Gastrocnemius medialis (tissue), 4 donors: ENCODE measurements at regions not wholly inside any gene's neighbourhood (a gene's known extent, or its start where the extent isn't known, plus 50 kb on each side); places are given as distances from the start of the nearest gene placed in this dataset.

ENCODE experiments used
- ATAC-seq, 2 donors: fragments of 150-250 bp; one replicate each; pipeline ENCODE4 v1.9.1; 2016
- DNase-seq, 2 donors: peaks; one replicate each; pipeline ENCODE4 v3.0.0-alpha.2; 2019
- H3K27ac ChIP-seq, 4 donors: fragments of 200-600 bp; sonication (generic); 1 replicate in 1 of 4; 2 replicates in 3 of 4; pipeline ENCODE4 v1.5.1; 2016 to 2018; ENCODE audit warnings: mild to moderate bottlenecking in 2 of 4, moderate library complexity in 1 of 4
- H3K27me3 ChIP-seq, 3 donors: fragments of 200-600 bp; sonication (generic) in 2 of 3; 1 replicate in 1 of 3; 2 replicates in 2 of 3; pipeline versions ENCODE4 v1.5.1 to v1.6.0; 2016 to 2019; ENCODE audit warnings: mild to moderate bottlenecking in 1 of 3, moderate library complexity in 1 of 3
- H3K36me3 ChIP-seq, 2 donors: fragments of 200-600 bp; sonication (generic) in 1 of 2; one replicate each; pipeline ENCODE4 v1.5.1; 2017 to 2018
- H3K4me1 ChIP-seq, 2 donors: fragments of 200-600 bp; sonication (generic) in 1 of 2; one replicate each; pipeline ENCODE4 v1.5.1; 2016 to 2017; ENCODE audit warnings: mild to moderate bottlenecking in 2 of 2
- H3K4me3 ChIP-seq, 4 donors: fragments of 200-600 bp; sonication (generic) in 3 of 4; 1 replicate in 1 of 4; 2 replicates in 3 of 4; pipeline ENCODE4 v1.5.1; 2016 to 2019; ENCODE audit warnings: mild to moderate bottlenecking in 2 of 4
- H3K9me3 ChIP-seq, 3 donors: fragments of 200-600 bp; sonication (generic) in 2 of 3; 1 replicate in 1 of 3; 2 replicates in 2 of 3; pipeline ENCODE4 v1.5.1; 2016 to 2019
- POLR2A ChIP-seq, 2 donors: fragments of 450-650 bp; IDR thresholded peaks; one replicate each; pipeline ENCODE4 v1.6.1; 2017; ENCODE audit warnings: antibody characterized with exemption in 2 of 2, mild to moderate bottlenecking in 2 of 2, moderate library complexity in 2 of 2
- in situ Hi-C, 4 donors: fragments of 200-750 bp; cut with MboI; loops; one replicate each; pipeline versions ENCODE4 v1.15.0 to v1.8.0; 2017; ENCODE audit warnings: low sequenced_read_pairs in 4 of 4
- intact Hi-C: fragments of 100-400 bp; cut with DNase I; formaldehyde crosslinking; loops from one replicate; pipeline ENCODE4 v1.15.1; 2023; ENCODE audit warnings: low total_unique reads
- TF ChIP-seq, protein P1 (sequence below), 5 experiments: fragments of 450-650 bp in 3 of 5; fragments of 200-600 bp in 2 of 5; sonication (generic) in 2 of 5; IDR thresholded peaks in 4 of 5; conservative IDR thresholded peaks in 1 of 5; 1 replicate in 4 of 5; 2 replicates in 1 of 5; pipeline ENCODE4 v1.5.1; 2016 to 2019; ENCODE audit warnings: antibody characterized with exemption in 5 of 5, mild to moderate bottlenecking in 3 of 5, moderate library complexity in 3 of 5

GRCh38 chr1:190019717-190020116, 457.9 kb downstream of the BRINP3 start:
- Histone ChIP-seq H3K4me1 (no peaks in the 10 kb centered on the region), H3K27ac (no peak overlapping the region), H3K4me3 (no peak overlapping the region), H3K27me3 (no peaks in the 10 kb centered on the region), H3K36me3 (no peaks in the 10 kb centered on the region), H3K9me3 (no peaks in the 10 kb centered on the region)
- intact Hi-C loops = no loop called here
- TF ChIP-seq, protein P1, sequence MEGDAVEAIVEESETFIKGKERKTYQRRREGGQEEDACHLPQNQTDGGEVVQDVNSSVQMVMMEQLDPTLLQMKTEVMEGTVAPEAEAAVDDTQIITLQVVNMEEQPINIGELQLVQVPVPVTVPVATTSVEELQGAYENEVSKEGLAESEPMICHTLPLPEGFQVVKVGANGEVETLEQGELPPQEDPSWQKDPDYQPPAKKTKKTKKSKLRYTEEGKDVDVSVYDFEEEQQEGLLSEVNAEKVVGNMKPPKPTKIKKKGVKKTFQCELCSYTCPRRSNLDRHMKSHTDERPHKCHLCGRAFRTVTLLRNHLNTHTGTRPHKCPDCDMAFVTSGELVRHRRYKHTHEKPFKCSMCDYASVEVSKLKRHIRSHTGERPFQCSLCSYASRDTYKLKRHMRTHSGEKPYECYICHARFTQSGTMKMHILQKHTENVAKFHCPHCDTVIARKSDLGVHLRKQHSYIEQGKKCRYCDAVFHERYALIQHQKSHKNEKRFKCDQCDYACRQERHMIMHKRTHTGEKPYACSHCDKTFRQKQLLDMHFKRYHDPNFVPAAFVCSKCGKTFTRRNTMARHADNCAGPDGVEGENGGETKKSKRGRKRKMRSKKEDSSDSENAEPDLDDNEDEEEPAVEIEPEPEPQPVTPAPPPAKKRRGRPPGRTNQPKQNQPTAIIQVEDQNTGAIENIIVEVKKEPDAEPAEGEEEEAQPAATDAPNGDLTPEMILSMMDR (IDR thresholded peaks at IDR 0.05 in 4 of 5, conservative IDR thresholded peaks at IDR 0.05 in 1 of 5) = no peak
- no peak for TF ChIP-seq POLR2A (IDR thresholded peaks at IDR 0.05)
- in situ Hi-C loops = no loop called here
- no peak for ATAC-seq
- DNase-seq = no peak

- DNase-seq (no peak), ATAC-seq (no peak)
- no peaks in the 10 kb centered on the region for H3K27me3 ChIP-seq
- no peaks in the 10 kb centered on the region for H3K36me3 ChIP-seq
- H3K27ac ChIP-seq = no peak overlapping the region
- no peak overlapping the region for H3K4me3 ChIP-seq
- H3K4me1 ChIP-seq = no peaks in the 10 kb centered on the region
- intact Hi-C loops = no loop called here
- no peaks in the 10 kb centered on the region for H3K9me3 ChIP-seq
- TF ChIP-seq, protein P1 (IDR thresholded peaks at IDR 0.05 in 4 of 5, conservative IDR thresholded peaks at IDR 0.05 in 1 of 5) = no peak
- TF ChIP-seq POLR2A (IDR thresholded peaks at IDR 0.05) = no peak
- in situ Hi-C loops = no loop called here
Observed at GRCh38 chr1:190022709-190023108, 455.0 kb downstream of the BRINP3 start.

DNA sequence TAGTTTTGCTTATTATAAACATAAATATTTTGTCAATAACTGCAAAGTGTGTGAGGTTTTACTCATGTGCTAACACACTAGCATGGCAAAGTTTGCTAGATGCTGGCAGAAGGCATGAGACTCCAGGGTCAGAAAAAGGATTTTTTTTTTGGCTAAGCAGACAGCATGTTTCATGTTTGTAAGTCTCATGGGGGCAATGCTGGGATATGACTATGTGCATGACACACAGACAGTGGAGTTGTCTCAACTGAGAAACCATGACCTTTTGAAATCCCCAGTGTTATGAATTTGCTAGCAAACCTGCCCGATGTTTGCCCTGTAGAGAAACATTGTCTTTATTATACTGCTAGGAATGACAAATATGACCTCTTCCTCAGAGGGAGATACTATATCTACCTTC, 448.2 kb downstream of the BRINP3 start:
- no peak for ATAC-seq
- DNase-seq = no peak
- Histone ChIP-seq H3K4me3 (no peak overlapping the region), H3K27ac (no peak overlapping the region), H3K36me3 (no peaks in the 10 kb centered on the region), H3K27me3 (no peaks in the 10 kb centered on the region), H3K4me1 (no peaks in the 10 kb centered on the region), H3K9me3 (no peaks in the 10 kb centered on the region)
- TF ChIP-seq POLR2A (IDR thresholded peaks at IDR 0.05) = no peak
- TF ChIP-seq, protein P1 (IDR thresholded peaks at IDR 0.05 in 4 of 5, conservative IDR thresholded peaks at IDR 0.05 in 1 of 5) = no peak
- intact Hi-C loops = no loop called here
- in situ Hi-C loops = no loop called here

DNA sequence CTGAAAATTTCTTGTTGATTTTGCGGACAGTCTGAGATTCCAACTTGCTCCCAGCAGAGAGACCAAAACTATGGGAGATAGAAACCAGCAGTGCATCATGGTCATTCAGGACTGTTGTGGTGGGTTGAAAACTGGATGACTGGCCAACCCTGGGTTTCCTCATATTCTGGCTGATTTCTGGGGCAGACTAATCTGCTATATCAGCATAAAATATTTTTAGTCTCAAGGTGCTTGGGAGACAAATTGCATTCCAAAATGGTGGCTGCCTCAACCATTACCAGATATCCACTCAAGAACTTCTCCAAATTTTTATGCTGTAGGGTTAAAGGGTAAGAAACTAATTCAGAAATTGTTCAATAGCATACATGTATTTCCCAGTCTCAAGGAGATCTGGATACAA, 434.0 kb downstream of the BRINP3 start:
- intact Hi-C loops = no loop called here
- in situ Hi-C loops = no loop called here
- no peak for DNase-seq
- no peak for ATAC-seq
- no peaks in the 10 kb centered on the region for H3K36me3 ChIP-seq
- TF ChIP-seq POLR2A (IDR thresholded peaks at IDR 0.05) = no peak
- TF ChIP-seq, protein P1 (IDR thresholded peaks at IDR 0.05 in 4 of 5, conservative IDR thresholded peaks at IDR 0.05 in 1 of 5) = no peak
- no peak overlapping the region for H3K27ac ChIP-seq
- H3K4me3 ChIP-seq = no peak overlapping the region
- no peaks in the 10 kb centered on the region for H3K27me3 ChIP-seq
- no peaks in the 10 kb centered on the region for H3K4me1 ChIP-seq
- no peaks in the 10 kb centered on the region for H3K9me3 ChIP-seq

DNA sequence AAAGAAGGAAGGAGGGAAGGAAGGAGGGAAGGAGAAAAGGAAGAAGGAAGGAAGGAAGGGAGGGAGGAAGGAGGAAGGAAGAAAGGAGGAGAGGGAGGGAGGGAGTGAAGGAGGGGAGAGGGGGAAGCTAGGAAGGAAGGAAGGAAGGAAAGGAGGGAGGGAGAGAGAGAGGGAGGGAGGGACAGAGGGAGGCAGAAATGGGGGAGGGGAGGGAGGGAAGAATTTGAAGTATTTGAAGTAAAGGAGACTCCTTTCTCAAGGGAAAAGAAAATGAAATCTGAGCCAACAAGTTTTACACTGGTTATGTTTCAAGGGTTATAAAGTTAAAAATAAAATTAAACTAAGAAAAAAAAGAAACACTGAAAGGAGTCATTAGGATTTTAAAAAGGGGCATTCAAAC, 431.4 kb downstream of the BRINP3 start:
- ATAC-seq (no peak), DNase-seq (no peak)
- Histone ChIP-seq H3K4me3 (no peak overlapping the region), H3K27ac (no peak overlapping the region), H3K4me1 (no peaks in the 10 kb centered on the region), H3K27me3 (no peaks in the 10 kb centered on the region), H3K9me3 (no peaks in the 10 kb centered on the region), H3K36me3 (no peaks in the 10 kb centered on the region)
- intact Hi-C loops (no loop called here), in situ Hi-C loops (no loop called here)
- TF ChIP-seq POLR2A (IDR thresholded peaks at IDR 0.05) = no peak
- TF ChIP-seq, protein P1 (IDR thresholded peaks at IDR 0.05 in 4 of 5, conservative IDR thresholded peaks at IDR 0.05 in 1 of 5) = no peak
